GM13976 (cell line): ENCODE measurements at regions not wholly inside any gene's neighbourhood (a gene's known extent, or its start where the extent isn't known, plus 50 kb on each side); places are given as distances from the start of the nearest gene placed in this dataset.

ENCODE experiments used
- DNase-seq: peaks from one replicate; pipeline ENCODE4 v3.0.0; 2012; ENCODE audit warnings: low spot score
- CTCF ChIP-seq: IDR thresholded peaks from 2 replicates; pipeline ENCODE4 v1.5.1; 2012; ENCODE audit warnings: borderline replicate concordance, mild to moderate bottlenecking; ENCODE audit not compliant: insufficient read depth; ENCODE audit errors: extremely low read depth, missing control alignments, control extremely low read depth
- in situ Hi-C: fragments of 300-500 bp; cut with MboI; formaldehyde crosslinking; loops from one replicate; pipeline ENCODE4 v1.12.0; 2022; ENCODE audit warnings: low sequenced_read_pairs, mixed read lengths, inconsistent platforms; ENCODE audit not compliant: unreplicated experiment

- in situ Hi-C loops: no loop called here
- no peak for TF ChIP-seq CTCF
- no peak for DNase-seq
These were observed 161.7 kb downstream of the OPA1 start for GRCh38 chr3:193754719-193755118.

DNA sequence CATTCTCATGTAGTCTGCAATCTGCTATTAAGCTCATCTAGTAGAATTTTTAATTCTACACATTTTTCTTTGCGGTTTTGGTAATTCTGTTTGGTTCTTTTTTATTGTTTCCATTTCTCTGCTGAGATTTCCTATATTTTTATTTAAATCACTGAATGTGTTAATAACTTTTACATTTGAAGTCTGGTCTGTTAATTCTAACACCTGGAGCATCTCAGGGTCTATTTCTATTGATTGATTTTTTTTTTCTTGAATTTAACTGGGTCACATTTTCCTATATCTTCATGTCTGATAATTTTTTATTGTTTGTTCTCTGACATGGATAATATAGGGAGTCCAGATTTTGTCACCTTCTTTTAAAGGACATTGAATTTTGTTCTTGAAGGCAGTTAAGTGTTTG, 163.5 kb downstream of the OPA1 start:
- DNase-seq: no peak
- no peak for TF ChIP-seq CTCF
- in situ Hi-C loops: no loop called here

GRCh38 chr3:193757457-193757856, 164.4 kb downstream of the OPA1 start:
- TF ChIP-seq CTCF: no peak
- in situ Hi-C loops: no loop called here

GRCh38 chr3:193761969-193762368, 169.0 kb downstream of the OPA1 start:
- TF ChIP-seq CTCF: no peak
- no peak for DNase-seq
- in situ Hi-C loops: no loop called here

More at GRCh38 chr3:193757457-193757856, 164.4 kb downstream of the OPA1 start:
- DNase-seq: no peak

DNA sequence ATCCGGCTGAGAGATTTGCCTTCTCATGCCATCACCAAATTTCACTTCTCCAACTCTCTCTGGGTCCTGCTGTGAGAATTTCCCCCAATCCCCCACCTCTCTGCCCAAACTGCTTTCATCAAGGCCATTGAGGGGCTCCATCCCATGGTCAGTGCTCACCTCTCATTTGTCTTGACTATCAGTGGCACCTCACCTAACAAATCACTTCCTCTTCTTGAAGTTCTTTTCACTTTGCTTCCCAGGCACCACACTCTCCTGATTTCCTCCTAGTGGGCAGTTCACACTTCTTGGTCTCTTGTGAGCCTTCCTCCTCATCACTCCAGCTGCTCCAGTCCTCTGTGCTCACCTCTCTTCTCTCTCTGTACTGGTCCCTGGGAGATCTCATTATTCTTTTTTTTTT, 169.6 kb downstream of the OPA1 start:
- TF ChIP-seq CTCF: no peak
- no peak for DNase-seq
- in situ Hi-C loops: no loop called here

- DNase-seq: peak; percentile 8
- TF ChIP-seq CTCF: no peak
- in situ Hi-C loops: no loop called here
These were observed 172.0 kb downstream of the OPA1 start for GRCh38 chr3:193764959-193765358.
